ENCODE measurements at regions not wholly inside any gene's neighbourhood (a gene's known extent, or its start where the extent isn't known, plus 50 kb on each side); places are given as distances from the start of the nearest gene placed in this dataset.

- TF ChIP-seq EZH2 (IDR thresholded peaks at IDR 0.05; ENCODE audit: insufficient read depth, poor library complexity, severe bottlenecking) (no peak), EZH2phosphoT487 (IDR thresholded peaks at IDR 0.05; ENCODE audit: insufficient read depth, low read depth) (no peak)
Observed at GRCh38 chr3:84165328-84165727, 793.5 kb upstream of the CADM2 start.
